ENCODE measurements at regions not wholly inside any gene's neighbourhood (a gene's known extent, or its start where the extent isn't known, plus 50 kb on each side); places are given as distances from the start of the nearest gene placed in this dataset.

DNA sequence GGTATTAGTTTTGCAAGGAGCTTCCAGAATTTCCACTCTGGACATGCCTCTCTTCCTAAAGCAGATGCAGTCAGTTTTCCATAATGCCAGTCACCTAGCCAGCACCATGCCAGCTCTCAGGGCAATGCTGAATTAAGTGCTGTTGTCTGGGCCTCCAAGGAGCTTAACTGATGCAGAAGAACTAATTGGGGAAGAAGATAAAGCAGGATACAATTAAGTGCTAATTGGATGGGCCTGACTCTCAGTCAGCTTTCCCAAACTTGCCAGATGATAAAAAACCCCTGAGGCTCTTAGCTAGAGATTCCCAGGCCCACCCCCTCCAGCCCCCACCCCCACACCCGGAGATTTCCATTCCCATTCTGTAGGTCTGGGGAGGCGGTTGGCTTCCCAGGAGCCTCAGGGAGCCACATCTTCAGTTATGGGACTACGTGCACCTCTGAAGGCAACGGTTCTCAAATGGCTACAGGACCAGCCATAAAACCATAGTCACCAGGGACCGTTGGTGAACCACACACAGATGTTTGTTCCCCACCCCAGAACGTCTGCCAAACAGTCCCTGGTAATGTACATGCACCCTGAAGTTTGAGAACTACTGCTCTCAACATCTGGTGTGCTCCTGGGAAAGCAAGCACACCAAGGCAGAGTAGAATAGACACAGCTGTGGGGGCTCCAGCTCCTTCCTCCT, 499.1 kb upstream of the CDH5 start:
- TF ChIP-seq SRF (IDR thresholded peaks at IDR 0.05; ENCODE audit: low read depth) (no peak), SIN3A (IDR thresholded peaks at IDR 0.05; ENCODE audit: low read depth) (no peak), JUND (IDR thresholded peaks at IDR 0.05) (no peak), RAD21 (IDR thresholded peaks at IDR 0.05; ENCODE audit: low read depth) (no peak), ZFX (IDR thresholded peaks at IDR 0.05) (no peak), SP1 (IDR thresholded peaks at IDR 0.05; ENCODE audit: low read depth) (no peak), POLR2AphosphoS5 (IDR thresholded peaks at IDR 0.05; ENCODE audit: low read depth, low read length) (no peak), EZH2 (IDR thresholded peaks at IDR 0.05) (no peak), YY1 (IDR thresholded peaks at IDR 0.05; ENCODE audit: extremely low read depth, insufficient replicate concordance, low read depth, low read length) (no peak), FOSL1 (IDR thresholded peaks at IDR 0.05; ENCODE audit: low read depth) (no peak), EGR1 (IDR thresholded peaks at IDR 0.05; ENCODE audit: low read depth) (no peak), POLR2A (IDR thresholded peaks at IDR 0.05; ENCODE audit: borderline replicate concordance, extremely low read depth, insufficient read depth, insufficient read length) (no peak), CEBPB (IDR thresholded peaks at IDR 0.05; ENCODE audit: low read depth) (no peak), ZNF274 (IDR thresholded peaks at IDR 0.05; ENCODE audit: low read depth, low read length) (no peak)
- TF ChIP-seq, protein P1, sequence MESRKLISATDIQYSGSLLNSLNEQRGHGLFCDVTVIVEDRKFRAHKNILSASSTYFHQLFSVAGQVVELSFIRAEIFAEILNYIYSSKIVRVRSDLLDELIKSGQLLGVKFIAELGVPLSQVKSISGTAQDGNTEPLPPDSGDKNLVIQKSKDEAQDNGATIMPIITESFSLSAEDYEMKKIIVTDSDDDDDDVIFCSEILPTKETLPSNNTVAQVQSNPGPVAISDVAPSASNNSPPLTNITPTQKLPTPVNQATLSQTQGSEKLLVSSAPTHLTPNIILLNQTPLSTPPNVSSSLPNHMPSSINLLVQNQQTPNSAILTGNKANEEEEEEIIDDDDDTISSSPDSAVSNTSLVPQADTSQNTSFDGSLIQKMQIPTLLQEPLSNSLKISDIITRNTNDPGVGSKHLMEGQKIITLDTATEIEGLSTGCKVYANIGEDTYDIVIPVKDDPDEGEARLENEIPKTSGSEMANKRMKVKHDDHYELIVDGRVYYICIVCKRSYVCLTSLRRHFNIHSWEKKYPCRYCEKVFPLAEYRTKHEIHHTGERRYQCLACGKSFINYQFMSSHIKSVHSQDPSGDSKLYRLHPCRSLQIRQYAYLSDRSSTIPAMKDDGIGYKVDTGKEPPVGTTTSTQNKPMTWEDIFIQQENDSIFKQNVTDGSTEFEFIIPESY (IDR thresholded peaks at IDR 0.05; ENCODE audit: extremely low read depth, insufficient replicate concordance, low read length) = no peak
- TF ChIP-seq, protein P2, sequence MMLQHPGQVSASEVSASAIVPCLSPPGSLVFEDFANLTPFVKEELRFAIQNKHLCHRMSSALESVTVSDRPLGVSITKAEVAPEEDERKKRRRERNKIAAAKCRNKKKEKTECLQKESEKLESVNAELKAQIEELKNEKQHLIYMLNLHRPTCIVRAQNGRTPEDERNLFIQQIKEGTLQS (IDR thresholded peaks at IDR 0.05) = no peak
- TF ChIP-seq, protein P3, sequence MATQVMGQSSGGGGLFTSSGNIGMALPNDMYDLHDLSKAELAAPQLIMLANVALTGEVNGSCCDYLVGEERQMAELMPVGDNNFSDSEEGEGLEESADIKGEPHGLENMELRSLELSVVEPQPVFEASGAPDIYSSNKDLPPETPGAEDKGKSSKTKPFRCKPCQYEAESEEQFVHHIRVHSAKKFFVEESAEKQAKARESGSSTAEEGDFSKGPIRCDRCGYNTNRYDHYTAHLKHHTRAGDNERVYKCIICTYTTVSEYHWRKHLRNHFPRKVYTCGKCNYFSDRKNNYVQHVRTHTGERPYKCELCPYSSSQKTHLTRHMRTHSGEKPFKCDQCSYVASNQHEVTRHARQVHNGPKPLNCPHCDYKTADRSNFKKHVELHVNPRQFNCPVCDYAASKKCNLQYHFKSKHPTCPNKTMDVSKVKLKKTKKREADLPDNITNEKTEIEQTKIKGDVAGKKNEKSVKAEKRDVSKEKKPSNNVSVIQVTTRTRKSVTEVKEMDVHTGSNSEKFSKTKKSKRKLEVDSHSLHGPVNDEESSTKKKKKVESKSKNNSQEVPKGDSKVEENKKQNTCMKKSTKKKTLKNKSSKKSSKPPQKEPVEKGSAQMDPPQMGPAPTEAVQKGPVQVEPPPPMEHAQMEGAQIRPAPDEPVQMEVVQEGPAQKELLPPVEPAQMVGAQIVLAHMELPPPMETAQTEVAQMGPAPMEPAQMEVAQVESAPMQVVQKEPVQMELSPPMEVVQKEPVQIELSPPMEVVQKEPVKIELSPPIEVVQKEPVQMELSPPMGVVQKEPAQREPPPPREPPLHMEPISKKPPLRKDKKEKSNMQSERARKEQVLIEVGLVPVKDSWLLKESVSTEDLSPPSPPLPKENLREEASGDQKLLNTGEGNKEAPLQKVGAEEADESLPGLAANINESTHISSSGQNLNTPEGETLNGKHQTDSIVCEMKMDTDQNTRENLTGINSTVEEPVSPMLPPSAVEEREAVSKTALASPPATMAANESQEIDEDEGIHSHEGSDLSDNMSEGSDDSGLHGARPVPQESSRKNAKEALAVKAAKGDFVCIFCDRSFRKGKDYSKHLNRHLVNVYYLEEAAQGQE (IDR thresholded peaks at IDR 0.05; ENCODE audit: low read depth) = no peak
- Histone ChIP-seq H4K20me1 (ENCODE audit: insufficient read depth) (no peaks in the 10 kb centered on the region), H3K4me1 (ENCODE audit: control insufficient read depth in 1 of 2, insufficient read depth in 2 of 2, low read length in 2 of 2) (no peaks in the 10 kb centered on the region), H3K4me3 (replicated peaks in 1 of 2; ENCODE audit: low read depth in 1 of 2, low read length in 2 of 2) (no peak overlapping the region), H3K9me3 (ENCODE audit: control insufficient read depth in 1 of 2, insufficient read depth in 1 of 2, low read depth in 1 of 2, low read length in 2 of 2) (peaks cover 4% of the 10 kb centered on the region in 2 experiments; a peak in 2 of 4 replicates), H2AFZ (ENCODE audit: low read depth, low read length, poor library complexity, severe bottlenecking) (no peak overlapping the region), H3K9me2 (ENCODE audit: insufficient read depth) (no peaks in the 10 kb centered on the region), H3K27me3 (ENCODE audit: insufficient read depth, low read length) (0 out of 2 replicates have a peak, but pooled peaks cover 2% of the 10 kb centered on the region), H3K36me3 (ENCODE audit: control insufficient read depth in 1 of 2, insufficient read depth in 2 of 2, low read length in 2 of 2) (no peaks in the 10 kb centered on the region), H3K27ac (ENCODE audit: low read depth, low read length) (no peak overlapping the region), H3K4me2 (ENCODE audit: low read length) (no peak overlapping the region), H3K9ac (ENCODE audit: low read length) (no peak overlapping the region), H3K79me2 (ENCODE audit: insufficient read depth, low read length) (no peaks in the 10 kb centered on the region)
- intact Hi-C loops (cut with micrococcal nuclease) = no loop called here
- DNase-seq (ENCODE audit: low read depth, low spot score) = no peak
- POLR2A ChIA-PET = no interaction called here
- no TSS peak for BruUV-seq (replicated peaks)
- ATAC-seq = no peak
- CTCF ChIA-PET = no interaction called here
- RAD21 ChIA-PET (ENCODE audit: low non-redundant PET in 1 of 2, low total read pairs in 2 of 2, uncharacterized antibody in 2 of 2, unreplicated experiment in 2 of 2) = no interaction called here
